GM19238 (cell line): ENCODE measurements at regions not wholly inside any gene's neighbourhood (a gene's known extent, or its start where the extent isn't known, plus 50 kb on each side); places are given as distances from the start of the nearest gene placed in this dataset.
"Not testable (repeated sequence)": the region's sequence is repeated elsewhere in the genome, so short reads cannot be mapped to it uniquely, and the experiment has no call there.

Source experiments
- DNase-seq: peaks from one replicate; pipeline ENCODE4 v3.0.0; 2011; ENCODE audit warnings: low spot score; ENCODE audit not compliant: insufficient read length

DNA sequence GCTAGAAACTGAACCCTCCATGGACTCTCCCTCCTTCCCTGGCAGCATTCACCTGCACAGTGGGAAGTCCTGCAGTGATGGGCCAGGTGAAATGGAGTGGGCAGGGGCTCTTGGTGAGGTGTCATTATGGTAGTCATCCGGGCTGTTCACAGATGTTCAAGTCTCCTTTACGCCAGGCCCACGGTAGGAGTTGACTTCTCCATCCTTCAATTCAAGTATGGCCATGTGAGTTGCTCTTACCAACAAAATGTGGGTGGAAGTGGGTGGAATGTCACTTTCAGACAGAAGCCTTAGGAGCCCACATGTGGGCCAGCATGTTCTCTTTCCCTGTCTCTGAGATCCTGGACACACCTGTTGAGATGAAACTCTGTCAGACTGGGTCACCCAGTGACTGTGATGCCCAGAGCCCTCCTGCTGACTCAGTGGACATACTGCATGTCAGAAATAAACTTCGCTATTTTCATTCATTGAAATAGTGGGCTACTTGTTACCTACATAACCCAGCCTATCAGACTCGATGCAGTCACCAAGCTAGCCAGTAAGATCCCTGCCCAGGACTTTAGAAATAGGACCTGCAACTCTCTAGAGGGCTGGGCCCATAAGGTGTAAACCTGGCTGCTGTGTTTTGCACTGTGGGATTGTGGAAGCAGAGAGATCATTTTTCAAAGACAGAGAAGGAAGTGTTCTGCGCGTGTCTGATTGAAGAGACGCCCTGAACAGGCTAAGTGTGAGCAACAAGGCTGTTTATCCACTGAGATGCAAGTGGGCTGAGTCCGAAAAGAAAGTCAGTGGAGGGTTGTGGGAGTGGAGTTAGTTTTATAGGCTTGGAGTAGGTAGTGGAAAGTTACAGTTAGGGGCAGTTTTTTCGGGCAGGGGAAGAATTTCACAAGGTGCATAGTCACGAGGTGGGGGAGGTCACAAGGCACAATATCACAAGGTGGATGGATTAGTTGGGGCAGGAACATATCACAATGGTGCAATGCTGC, 174.4 kb downstream of the TRIM43 start:
- not testable (repeated sequence) for DNase-seq

DNA sequence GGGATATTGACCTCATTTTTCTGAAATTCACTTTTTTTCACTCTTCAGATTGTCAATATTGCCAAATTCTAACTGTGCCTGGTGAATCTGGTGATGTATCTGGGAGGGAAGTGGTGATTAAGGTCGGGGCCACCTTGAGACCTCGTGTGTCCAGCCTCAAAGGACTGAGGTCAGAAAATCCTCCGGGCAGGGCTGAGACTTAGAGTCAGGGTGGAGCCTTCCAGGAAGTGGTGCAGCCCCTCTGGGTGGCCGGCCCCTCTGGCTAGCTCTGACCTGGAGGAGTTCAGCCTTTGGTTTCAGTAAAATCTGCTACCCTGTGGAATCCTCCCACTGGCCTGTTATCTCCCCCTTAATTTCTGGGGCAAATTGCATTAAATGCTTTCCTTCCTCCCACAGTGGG, 175.7 kb downstream of the TRIM43 start:
- DNase-seq: not testable (repeated sequence)

DNA sequence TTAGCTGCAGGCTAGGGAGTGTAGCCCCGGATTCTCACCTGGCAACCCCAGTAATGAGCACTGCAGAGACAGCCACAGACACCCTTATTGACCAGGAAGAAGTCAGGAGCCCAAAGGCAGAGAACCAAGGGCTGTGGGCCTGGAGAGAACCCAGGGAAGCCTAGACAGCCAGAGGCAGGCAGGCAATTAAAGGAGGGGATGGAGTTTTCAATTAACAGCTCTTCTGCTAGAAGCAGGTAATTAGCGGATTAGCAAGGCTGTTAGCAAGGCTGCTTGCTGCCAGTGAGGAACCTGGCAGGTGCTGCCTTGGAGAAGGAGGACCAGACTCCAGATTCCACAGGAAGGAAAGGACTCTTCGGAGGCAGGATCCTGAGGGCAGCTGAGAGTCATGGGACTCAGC, 176.1 kb downstream of the TRIM43 start:
- not testable (repeated sequence) for DNase-seq

- not testable (repeated sequence) for DNase-seq
Observed at GRCh38 chr2:95769256-95769655, 177.5 kb downstream of the TRIM43 start.

DNA sequence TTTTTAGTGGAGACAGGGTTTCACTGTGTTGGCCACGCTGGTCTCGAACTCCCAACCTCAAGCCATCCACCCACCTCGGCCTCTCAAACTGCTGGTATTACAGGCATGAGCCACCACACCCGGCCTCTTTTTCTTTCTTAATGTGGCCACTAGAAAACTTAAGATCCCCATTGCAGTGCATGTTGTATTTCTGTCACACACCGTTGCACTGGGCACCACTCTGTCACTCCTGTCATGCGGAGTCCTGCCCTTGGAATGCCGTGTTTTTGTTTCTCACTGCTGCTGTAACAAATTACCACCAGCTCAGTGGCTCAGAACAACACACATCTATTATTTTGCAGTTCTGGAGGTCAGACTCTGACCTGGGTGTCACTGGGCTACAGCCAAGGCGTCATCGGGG, 178.9 kb downstream of the TRIM43 start:
- not testable (repeated sequence) for DNase-seq

DNA sequence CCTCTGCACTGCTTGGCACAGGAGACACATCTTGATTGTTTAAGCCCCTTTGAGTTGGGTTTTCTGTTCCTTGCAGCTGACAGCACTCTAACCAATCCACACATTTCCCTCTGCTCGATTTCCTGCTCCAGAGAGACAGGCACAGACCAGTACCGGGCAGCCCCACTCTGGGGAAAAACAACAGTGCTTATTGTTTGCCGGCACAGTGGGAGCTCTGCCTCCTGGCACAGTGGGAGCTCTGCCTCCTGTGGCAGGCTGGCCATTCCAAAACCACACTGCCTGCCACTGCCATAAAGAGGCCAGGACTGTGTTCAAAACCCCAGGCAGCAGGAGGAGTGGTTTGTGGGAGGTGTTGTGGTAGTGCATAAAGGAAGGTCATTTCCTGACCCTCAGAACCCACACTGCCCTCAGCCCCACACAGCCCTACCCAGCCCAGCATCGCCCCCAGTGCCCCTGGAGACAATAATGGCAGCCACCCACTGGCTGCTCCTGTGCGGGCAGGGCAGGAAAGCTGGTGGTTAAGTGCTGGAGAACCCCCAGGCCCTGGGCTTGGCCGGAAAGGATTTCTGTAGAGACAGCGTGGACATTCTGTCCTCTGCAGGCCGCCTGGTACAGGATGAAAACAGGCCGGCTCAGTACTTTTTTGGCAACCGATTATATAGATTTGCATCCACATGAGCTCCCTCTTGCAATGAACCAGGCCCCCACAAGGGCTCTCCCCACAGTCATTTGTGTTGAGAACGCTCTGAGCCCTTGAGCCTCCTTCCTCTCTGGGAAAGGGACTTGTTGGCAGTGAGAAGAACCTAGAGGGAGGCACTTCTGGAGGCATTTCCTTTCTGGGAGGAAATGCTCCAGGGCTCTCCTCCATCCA, 182.8 kb downstream of the TRIM43 start:
- not testable (repeated sequence) for DNase-seq

GRCh38 chr2:95775193-95775531, 183.4 kb downstream of the TRIM43 start:
- not testable (repeated sequence) for DNase-seq
